Jurkat, Clone E6-1 (cell line): ENCODE measurements at regions not wholly inside any gene's neighbourhood (a gene's known extent, or its start where the extent isn't known, plus 50 kb on each side); places are given as distances from the start of the nearest gene placed in this dataset.

Experiments used
- DNase-seq: peaks from one replicate; pipeline ENCODE4 v3.0.0-alpha.2; 2011; ENCODE audit warnings: low read depth, low spot score
- H3K4me3 ChIP-seq: 2 replicates; pipeline ENCODE4 v1.5.1; 2011; ENCODE audit warnings: mild to moderate bottlenecking, low read length, control low read depth, moderate library complexity

- H3K4me3 ChIP-seq: no peak overlapping the region
- no peak for DNase-seq
Measured at GRCh38 chr11:79697905-79698304, 257.1 kb upstream of the TENM4 start.

GRCh38 chr11:79694368-79694767 is 253.5 kb upstream of the TENM4 start:
- H3K4me3 ChIP-seq: no peak overlapping the region
- DNase-seq: no peak

- DNase-seq: no peak
- H3K4me3 ChIP-seq: no peak overlapping the region
Measured at GRCh38 chr11:79691445-79691844, 250.6 kb upstream of the TENM4 start.

GRCh38 chr11:79686703-79687419 is 246.0 kb upstream of the TENM4 start:
- no peak for DNase-seq
- no peak overlapping the region for H3K4me3 ChIP-seq

- no peak for DNase-seq
- no peak overlapping the region for H3K4me3 ChIP-seq
Measured at GRCh38 chr11:79683930-79684329, 243.1 kb upstream of the TENM4 start.

GRCh38 chr11:79678780-79679452 is 238.1 kb upstream of the TENM4 start:
- no peak for DNase-seq
- no peak overlapping the region for H3K4me3 ChIP-seq

- DNase-seq: no peak
Measured at GRCh38 chr11:79676396-79676795, 235.6 kb upstream of the TENM4 start.

GRCh38 chr11:79675081-79675480 is 234.3 kb upstream of the TENM4 start:
- H3K4me3 ChIP-seq: no peak overlapping the region
- no peak for DNase-seq

More at GRCh38 chr11:79676396-79676795, 235.6 kb upstream of the TENM4 start:
- H3K4me3 ChIP-seq: no peak overlapping the region

- no peak for DNase-seq
- H3K4me3 ChIP-seq: no peak overlapping the region
Measured at GRCh38 chr11:79672786-79673185, 232.0 kb upstream of the TENM4 start.

GRCh38 chr11:79671401-79671800 is 230.6 kb upstream of the TENM4 start:
- no peak for DNase-seq
- H3K4me3 ChIP-seq: no peak overlapping the region

GRCh38 chr11:79670882-79671281 is 230.1 kb upstream of the TENM4 start:
- DNase-seq: no peak
- H3K4me3 ChIP-seq: no peak overlapping the region

- no peak overlapping the region for H3K4me3 ChIP-seq
- no peak for DNase-seq
Measured at GRCh38 chr11:79668575-79668974, 227.7 kb upstream of the TENM4 start.

- DNase-seq: no peak
Measured at GRCh38 chr11:79667380-79667779, 226.6 kb upstream of the TENM4 start.

GRCh38 chr11:79663017-79663416 is 222.2 kb upstream of the TENM4 start:
- no peak overlapping the region for H3K4me3 ChIP-seq
- DNase-seq: no peak

More at GRCh38 chr11:79667380-79667779, 226.6 kb upstream of the TENM4 start:
- no peak overlapping the region for H3K4me3 ChIP-seq

GRCh38 chr11:79661373-79661772 is 220.5 kb upstream of the TENM4 start:
- no peak overlapping the region for H3K4me3 ChIP-seq
- no peak for DNase-seq

GRCh38 chr11:79648766-79649520 is 208.1 kb upstream of the TENM4 start:
- DNase-seq: no peak

GRCh38 chr11:79637219-79637618 is 196.4 kb upstream of the TENM4 start:
- DNase-seq: no peak
- H3K4me3 ChIP-seq: no peak overlapping the region

More at GRCh38 chr11:79648766-79649520, 208.1 kb upstream of the TENM4 start:
- H3K4me3 ChIP-seq: no peak overlapping the region

- no peak overlapping the region for H3K4me3 ChIP-seq
- no peak for DNase-seq
Measured at GRCh38 chr11:79634905-79635304, 194.1 kb upstream of the TENM4 start.

GRCh38 chr11:79627281-79627680 is 186.5 kb upstream of the TENM4 start:
- no peak for DNase-seq
- H3K4me3 ChIP-seq: no peak overlapping the region
